ENCODE measurements at regions not wholly inside any gene's neighbourhood (a gene's known extent, or its start where the extent isn't known, plus 50 kb on each side); places are given as distances from the start of the nearest gene placed in this dataset.

- no peak overlapping the region for H3K4me3 ChIP-seq (ENCODE audit: low read length)
- no peak for DNase-seq (ENCODE audit: low read depth)
- no peak for TF ChIP-seq CTCF (conservative IDR thresholded peaks at IDR 0.05; ENCODE audit: low read depth, low read length)
Measured at GRCh38 chr18:45384962-45385315, 230.3 kb upstream of the SLC14A2 start.

GRCh38 chr18:45386041-45386655 lies 229.1 kb upstream of the SLC14A2 start:
- DNase-seq (ENCODE audit: low read depth) = no peak
- no peak overlapping the region for H3K4me3 ChIP-seq (ENCODE audit: low read length)
- peak; percentile 78 for TF ChIP-seq CTCF (conservative IDR thresholded peaks at IDR 0.05; ENCODE audit: low read depth, low read length)

- DNase-seq (ENCODE audit: low read depth) = no peak
- no peak for TF ChIP-seq CTCF (conservative IDR thresholded peaks at IDR 0.05; ENCODE audit: low read depth, low read length)
- no peak overlapping the region for H3K4me3 ChIP-seq (ENCODE audit: low read length)
Measured at GRCh38 chr18:45387229-45387628, 228.0 kb upstream of the SLC14A2 start.

GRCh38 chr18:45398448-45398847 lies 216.8 kb upstream of the SLC14A2 start:
- H3K4me3 ChIP-seq (ENCODE audit: low read length) = no peak overlapping the region
- DNase-seq (ENCODE audit: low read depth) = no peak
- TF ChIP-seq CTCF (conservative IDR thresholded peaks at IDR 0.05; ENCODE audit: low read depth, low read length) = no peak

GRCh38 chr18:45399146-45399545 lies 216.1 kb upstream of the SLC14A2 start:
- TF ChIP-seq CTCF (conservative IDR thresholded peaks at IDR 0.05; ENCODE audit: low read depth, low read length) = no peak
- no peak overlapping the region for H3K4me3 ChIP-seq (ENCODE audit: low read length)

GRCh38 chr18:45399643-45400042 lies 215.6 kb upstream of the SLC14A2 start:
- no peak for TF ChIP-seq CTCF (conservative IDR thresholded peaks at IDR 0.05; ENCODE audit: low read depth, low read length)
- no peak overlapping the region for H3K4me3 ChIP-seq (ENCODE audit: low read length)
- no peak for DNase-seq (ENCODE audit: low read depth)

More at GRCh38 chr18:45399146-45399545, 216.1 kb upstream of the SLC14A2 start:
- DNase-seq (ENCODE audit: low read depth) = no peak

GRCh38 chr18:45402485-45403056 lies 212.7 kb upstream of the SLC14A2 start:
- no peak overlapping the region for H3K4me3 ChIP-seq (ENCODE audit: low read length)
- TF ChIP-seq CTCF (conservative IDR thresholded peaks at IDR 0.05; ENCODE audit: low read depth, low read length) = no peak
- DNase-seq (ENCODE audit: low read depth) = peak; percentile 17
